GM10266 (cell line): ENCODE measurements at regions not wholly inside any gene's neighbourhood (a gene's known extent, or its start where the extent isn't known, plus 50 kb on each side); places are given as distances from the start of the nearest gene placed in this dataset.
"Not testable (repeated sequence)": the region's sequence is repeated elsewhere in the genome, so short reads cannot be mapped to it uniquely, and the experiment has no call there.

Experiments
- DNase-seq: peaks from one replicate; pipeline ENCODE4 v3.0.0; 2012; ENCODE audit errors: extremely low spot score
- CTCF ChIP-seq: IDR thresholded peaks from 2 replicates; pipeline ENCODE4 v1.5.1; 2012; ENCODE audit warnings: mild to moderate bottlenecking, low read depth; ENCODE audit not compliant: control insufficient read depth, insufficient read depth; ENCODE audit errors: missing control alignments

- DNase-seq = no peak
- no peak for TF ChIP-seq CTCF
These were observed 90.9 kb upstream of the GRAMD1B start for GRCh38 chr11:123338997-123339752.

GRCh38 chr11:123338266-123338800 is 91.7 kb upstream of the GRAMD1B start:
- no peak for TF ChIP-seq CTCF
- no peak for DNase-seq

GRCh38 chr11:123334925-123335324 is 95.1 kb upstream of the GRAMD1B start:
- no peak for TF ChIP-seq CTCF
- no peak for DNase-seq

- DNase-seq = not testable (repeated sequence)
These were observed 97.5 kb upstream of the GRAMD1B start for GRCh38 chr11:123332577-123332976.

GRCh38 chr11:123330948-123331347 is 99.1 kb upstream of the GRAMD1B start:
- TF ChIP-seq CTCF = no peak
- DNase-seq = no peak

- TF ChIP-seq CTCF = no peak
- DNase-seq = no peak
These were observed 99.6 kb upstream of the GRAMD1B start for GRCh38 chr11:123330471-123330870.

- no peak for TF ChIP-seq CTCF
- DNase-seq = no peak
These were observed 100.0 kb upstream of the GRAMD1B start for GRCh38 chr11:123330071-123330470.
